Activated naive CD4-positive, alpha-beta T cell treated with Interleukin-2 at 50 U/mL for 16 hours (primary cell): ENCODE measurements at regions not wholly inside any gene's neighbourhood (a gene's known extent, or its start where the extent isn't known, plus 50 kb on each side); places are given as distances from the start of the nearest gene placed in this dataset.

ENCODE experiments used
- DNase-seq: peaks from one replicate; pipeline ENCODE4 v3.0.0-alpha.2; 2020

DNA sequence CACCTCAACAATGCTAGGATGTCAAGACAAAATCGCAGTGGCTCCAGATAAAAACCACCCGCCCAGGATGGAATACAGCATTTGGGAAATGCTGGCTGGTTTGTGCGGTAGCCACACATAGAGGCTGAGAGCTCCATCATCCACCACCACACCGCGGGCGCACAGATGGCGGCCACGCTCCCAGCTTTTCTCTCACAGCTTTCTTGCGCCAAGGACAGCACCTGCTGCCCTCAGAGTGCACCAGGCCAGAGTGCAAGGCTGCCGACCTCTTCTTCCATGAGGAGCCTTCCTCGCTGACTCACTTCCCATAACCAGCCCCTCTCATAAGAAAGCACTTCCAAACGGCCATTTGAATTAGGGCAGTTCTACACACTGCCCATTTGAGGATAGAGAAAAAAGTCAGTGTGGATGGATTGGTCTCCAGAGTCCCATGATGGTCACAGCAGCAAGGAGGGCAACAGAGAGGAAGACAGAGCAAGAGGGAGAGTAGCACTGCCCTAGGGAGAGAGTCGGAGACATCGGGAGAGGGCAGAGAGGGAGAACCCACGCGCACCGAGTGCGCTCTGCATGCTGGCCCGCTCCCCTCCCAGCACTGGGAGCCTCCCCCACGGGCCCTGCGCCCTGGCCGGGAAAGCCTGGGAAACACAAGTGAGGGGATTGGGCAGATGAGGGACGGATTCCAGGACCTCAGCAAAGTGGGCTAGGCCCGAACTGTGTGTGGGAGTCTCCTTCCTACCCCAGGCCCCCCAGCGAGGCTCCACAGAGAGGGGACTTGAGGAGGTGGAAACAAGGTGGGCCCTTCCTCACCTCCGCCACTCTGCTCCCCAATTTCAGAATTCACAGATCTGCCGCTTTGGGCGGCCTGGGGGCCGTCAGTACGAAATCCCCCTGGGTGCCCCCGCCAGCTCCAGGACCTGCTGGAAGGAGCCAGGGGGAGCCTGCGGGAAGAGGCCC lies 156.9 kb downstream of the USP12 start:
- no peak for DNase-seq

DNA sequence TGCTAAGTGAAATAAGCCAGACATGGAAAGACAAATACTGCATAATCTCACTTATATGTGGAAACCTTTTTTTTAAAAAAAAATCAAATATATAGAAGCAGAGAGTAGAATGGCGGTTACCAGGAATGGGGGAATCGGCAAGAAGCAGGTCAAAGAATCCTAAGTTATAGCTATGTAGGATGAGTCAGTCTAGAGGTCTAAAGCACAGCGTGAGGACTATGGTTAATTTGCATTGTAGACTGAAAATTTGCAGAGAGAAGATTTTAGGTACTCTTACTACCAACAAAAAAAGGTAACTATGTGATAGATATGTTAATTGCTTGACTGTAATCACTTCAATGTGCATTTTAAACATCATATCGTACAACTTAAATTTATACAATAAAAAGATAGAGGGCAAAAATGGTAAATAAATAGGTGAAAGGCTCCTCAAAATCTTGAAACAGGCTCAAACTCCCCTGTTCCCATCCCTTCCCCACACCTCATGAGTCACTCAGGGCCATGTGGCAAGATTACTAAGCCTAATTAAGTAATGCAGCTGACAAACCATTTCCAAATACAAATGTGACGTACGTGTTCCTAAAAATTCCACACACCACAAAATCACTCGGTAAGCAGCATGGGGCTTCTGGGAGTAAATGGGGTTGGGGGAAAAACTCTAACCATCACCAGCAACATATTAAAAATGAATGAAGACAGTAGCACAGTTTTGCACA lies 159.0 kb downstream of the USP12 start:
- DNase-seq = no peak

DNA sequence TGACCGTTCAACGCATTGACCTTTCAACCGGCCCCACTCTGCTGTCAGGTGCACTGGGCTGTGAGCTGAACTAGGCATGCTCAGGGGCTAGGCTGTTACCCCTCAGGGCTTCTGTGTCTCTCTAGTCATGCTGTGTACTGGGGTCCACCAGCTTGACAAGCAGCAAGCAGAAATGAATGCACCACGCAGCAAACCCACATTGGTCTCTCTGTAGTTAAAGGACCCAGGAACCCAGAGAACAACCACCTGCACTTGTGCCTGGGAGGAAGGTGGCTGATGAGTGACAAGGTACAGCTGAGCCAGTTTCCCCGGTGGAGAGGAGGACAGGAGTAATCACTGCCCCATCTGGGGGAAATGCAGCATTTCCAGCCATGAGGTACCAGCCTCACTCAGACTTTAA lies 159.9 kb downstream of the USP12 start:
- DNase-seq = no peak

- DNase-seq = no peak
These were observed 162.9 kb downstream of the USP12 start for GRCh38 chr13:27008733-27009132.

DNA sequence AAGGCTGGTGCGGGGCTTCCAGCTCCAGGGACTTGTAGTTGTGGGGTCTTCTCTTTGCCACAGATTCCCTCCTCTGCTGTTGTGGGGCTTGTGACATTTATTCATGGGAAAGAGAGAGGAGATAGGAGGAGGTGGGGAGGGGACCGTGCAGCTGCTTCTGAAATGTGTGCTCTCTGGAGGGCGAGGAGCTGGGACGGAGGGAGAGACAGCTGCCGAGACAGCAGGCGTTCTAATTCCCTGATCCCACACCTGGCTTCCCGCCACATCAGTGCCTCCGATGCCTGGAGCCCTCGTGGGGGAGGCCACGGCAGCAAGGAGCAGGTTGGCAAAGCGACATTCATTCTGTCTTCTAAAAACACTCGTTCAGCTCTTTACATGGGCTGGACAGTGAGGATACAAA lies 164.4 kb downstream of the USP12 start:
- no peak for DNase-seq

DNA sequence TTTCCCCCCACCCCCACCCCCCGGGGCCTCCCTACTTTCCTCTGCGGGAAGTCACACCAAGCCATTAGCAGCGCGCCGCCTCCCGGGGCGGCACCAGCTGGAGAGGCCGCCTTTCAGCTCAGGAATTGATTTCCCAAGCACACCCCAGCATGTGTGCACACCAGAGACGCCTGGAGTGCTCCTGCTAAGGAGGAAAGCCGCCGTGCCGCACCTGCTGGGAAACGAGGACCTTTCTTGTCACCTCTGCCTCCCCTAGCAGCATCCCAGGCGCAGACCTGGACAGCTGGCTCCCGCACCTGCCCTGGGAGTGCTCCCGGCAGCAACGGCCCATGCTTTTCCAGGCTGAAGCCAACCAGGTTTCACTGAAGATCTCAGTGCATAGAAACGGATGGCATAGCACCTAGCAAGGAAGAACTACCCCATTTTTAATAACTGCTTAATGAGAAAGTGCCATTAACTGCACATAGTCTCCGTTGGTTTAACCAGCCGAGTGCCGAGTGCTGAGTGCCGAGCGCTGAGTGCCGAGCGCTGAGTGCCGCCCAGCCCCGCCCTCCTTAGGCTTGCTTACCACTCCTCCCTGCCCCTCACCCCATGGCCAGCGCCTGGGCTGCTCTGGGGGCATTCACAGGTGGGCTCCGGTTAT lies 165.0 kb downstream of the USP12 start:
- no peak for DNase-seq

DNA sequence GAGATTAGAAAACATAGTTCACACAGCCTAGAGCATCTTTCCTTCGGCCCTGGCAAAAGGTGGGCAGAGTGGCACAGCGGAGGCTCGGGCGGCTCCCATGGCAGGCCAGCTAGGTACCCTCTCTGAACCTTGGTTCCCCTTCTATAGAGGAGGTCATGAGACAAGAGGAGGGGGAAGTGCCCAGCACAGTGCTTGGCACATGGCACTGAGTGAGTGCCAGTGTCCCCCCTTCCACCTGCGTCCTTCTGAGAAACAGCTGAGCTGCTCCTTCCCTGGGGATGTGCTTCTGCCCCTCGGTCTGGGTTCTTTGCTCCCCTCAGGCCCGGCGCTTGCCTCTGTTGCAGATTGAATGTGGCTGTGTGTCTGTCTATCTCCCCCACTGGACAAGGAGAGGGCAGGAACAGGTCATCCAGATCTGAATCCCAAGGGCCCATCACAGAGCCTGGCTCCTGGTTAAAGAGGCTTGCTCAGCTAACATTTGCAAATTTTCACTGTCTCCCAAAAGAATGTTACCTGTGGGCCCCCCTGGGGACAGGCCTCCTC lies 165.6 kb downstream of the USP12 start:
- no peak for DNase-seq

DNA sequence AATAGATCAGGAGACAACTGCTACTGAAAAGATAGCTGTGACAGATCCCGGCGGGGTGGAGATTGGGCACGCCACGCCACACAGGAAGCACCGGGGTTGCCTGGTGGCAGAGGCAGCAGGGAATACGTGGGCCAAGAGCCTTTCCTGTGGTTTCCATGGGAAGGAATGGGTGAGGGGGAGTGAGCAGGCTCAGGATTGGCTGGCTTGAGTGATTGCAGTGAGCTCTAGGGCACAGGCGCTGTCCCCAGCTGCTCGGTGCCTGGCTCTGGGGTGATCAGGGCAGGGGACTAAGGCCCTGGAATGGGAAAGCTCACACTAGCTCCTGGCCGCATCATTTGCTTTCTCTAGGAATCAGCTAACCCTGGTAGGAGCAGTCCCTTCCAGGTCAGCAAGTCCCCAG lies 166.1 kb downstream of the USP12 start:
- no peak for DNase-seq

DNA sequence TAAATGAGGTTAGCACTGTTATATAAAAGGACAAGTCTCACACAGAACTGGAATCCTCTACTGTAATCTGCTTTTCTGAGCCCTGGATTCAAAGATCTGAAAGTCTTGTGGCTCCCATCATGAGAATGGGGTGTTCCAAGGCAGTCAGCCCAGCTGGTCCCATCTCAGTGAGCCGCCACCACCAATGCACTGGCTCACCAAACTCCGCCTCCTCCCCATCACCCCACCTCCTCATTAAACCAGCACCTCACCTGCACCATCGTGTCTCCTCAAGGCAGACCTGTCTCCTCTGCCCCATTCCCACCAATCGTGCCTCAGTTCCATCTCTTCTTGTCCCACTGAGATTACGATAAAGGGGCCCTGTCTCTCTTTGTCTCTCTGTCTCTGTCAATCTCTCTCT lies 166.7 kb downstream of the USP12 start:
- DNase-seq = no peak

DNA sequence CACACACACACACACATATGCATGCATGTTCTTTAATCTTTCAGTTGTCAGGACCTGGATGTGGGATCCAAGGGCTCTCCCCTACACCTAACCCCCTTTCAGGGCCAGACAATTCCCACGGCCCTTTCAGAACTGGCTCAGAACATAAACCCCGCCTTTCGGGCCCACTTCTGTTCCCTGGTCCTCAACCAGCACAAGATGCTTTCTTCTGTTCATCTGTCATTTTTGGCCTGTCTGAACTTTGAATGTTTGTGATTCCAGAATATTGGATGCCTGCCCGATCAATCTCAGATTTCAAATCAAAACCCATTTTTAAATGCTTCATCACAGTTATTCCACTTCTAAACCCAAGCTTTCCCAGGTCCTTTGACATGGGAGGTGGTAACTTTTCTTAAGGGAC lies 167.3 kb downstream of the USP12 start:
- DNase-seq = no peak

GRCh38 chr13:27001705-27002104 lies 169.9 kb downstream of the USP12 start:
- DNase-seq = no peak

GRCh38 chr13:27000686-27001085 lies 170.9 kb downstream of the USP12 start:
- DNase-seq = no peak

- DNase-seq = no peak
These were observed 172.1 kb downstream of the USP12 start for GRCh38 chr13:26999499-26999898.

- no peak for DNase-seq
These were observed 173.3 kb downstream of the USP12 start for GRCh38 chr13:26998292-26998691.

DNA sequence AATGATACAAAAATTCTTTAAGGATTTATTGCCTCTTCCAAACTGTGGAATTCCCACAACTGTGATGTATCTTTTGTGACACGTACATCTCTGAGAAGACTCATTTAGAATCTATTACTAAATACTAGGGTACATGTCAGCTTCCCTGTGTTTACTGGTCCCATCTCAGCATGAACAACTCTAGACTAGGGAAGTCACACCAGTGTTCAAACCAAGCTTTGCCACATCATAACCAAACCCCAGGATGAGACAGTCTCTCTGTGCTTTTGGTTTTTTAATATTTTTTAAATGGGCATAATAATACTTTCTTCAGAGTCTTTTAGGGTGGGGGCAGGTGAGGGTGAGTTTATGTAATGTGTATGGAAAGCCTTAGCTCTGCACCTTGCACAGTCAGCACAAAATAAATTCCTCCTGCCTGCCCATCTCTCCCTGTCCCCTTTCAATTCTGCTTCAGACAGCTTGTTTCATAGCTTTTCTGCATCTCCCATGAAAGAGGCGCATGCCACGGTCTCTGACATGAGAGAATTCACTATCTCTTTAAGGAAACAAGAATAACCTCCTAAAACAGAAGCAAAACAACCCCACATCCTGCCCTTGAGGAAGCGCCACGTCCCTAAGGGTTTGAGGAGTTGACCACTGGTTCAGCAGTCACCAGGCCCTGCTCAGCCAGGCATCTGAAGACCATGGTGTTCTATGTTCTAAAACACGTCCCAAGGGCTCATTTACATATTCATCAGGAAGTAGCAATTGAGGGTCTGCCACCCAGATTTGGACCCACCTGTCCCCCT lies 174.5 kb downstream of the USP12 start:
- no peak for DNase-seq

DNA sequence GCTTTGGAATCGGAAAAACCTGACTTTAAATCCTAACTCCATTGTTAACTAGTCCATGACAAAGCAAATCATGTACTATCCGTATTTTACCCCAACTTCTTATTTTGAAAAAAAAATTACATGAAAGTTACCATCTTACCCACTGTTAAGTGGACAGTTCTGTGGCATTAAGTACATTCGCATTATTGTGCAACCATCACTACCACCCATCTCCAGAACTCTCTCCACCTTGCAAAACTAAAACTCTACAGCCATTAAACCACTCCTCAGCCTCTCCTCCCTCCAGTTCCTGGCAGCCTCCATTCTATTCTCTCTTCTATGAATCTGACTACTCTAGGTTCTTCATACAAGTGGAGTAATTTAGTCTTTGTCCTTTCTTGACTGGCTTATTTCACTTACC lies 176.5 kb downstream of the USP12 start:
- no peak for DNase-seq

- DNase-seq = no peak
These were observed 177.8 kb downstream of the USP12 start for GRCh38 chr13:26993780-26994179.

GRCh38 chr13:26992951-26993719 lies 178.5 kb downstream of the USP12 start:
- no peak for DNase-seq

DNA sequence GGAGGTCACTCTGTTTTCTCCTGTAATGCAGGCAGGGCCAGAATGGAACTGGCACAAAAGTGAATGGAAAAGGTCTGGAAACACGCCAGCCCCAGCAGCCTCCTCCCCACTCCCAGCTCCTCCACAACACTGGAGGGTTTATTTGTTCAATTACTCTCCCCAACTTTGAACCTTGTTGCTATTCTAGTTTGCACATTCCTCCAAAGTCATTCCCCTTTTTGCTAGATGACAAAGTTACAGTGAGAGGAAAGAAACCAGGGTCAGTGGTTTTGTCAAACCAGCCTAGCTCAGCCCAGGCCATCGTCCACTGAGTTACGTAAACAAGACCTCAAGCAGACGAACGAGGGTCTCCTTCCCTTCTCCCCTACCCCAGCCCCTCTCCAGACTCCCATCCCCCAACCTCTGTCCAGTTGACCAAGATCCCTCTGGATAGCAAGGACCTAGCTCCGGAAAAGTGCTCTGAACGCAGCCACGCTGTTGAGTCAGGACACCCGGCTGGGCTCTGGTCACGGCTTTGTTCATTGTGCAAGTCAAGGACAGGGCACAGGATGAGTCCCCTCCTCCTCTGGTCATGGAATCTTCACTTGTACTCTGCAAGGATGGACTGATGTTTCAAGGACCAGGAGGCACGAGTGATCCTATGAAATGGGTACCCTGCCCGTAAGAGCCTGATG lies 180.0 kb downstream of the USP12 start:
- DNase-seq = no peak

GRCh38 chr13:26989957-26990713 lies 181.5 kb downstream of the USP12 start:
- no peak for DNase-seq
